Colonic mucosa (tissue), 4 donors: ENCODE measurements at regions not wholly inside any gene's neighbourhood (a gene's known extent, or its start where the extent isn't known, plus 50 kb on each side); places are given as distances from the start of the nearest gene placed in this dataset.

ENCODE experiments used
- DNase-seq: peaks from one replicate; pipeline ENCODE4 v3.0.0-alpha.2; 2020
- H3K27ac ChIP-seq: fragments of 200-600 bp; one replicate; pipeline ENCODE4 v1.8.0; 2021
- H3K27me3 ChIP-seq: fragments of 200-600 bp; one replicate; pipeline ENCODE4 v1.8.0; 2021
- H3K36me3 ChIP-seq: fragments of 200-600 bp; one replicate; pipeline ENCODE4 v1.8.0; 2021
- H3K4me1 ChIP-seq: fragments of 200-600 bp; one replicate; pipeline ENCODE4 v1.8.0; 2021; ENCODE audit warnings: mild to moderate bottlenecking
- H3K4me3 ChIP-seq: fragments of 200-600 bp; one replicate; pipeline ENCODE4 v1.8.0; 2021
- H3K9ac ChIP-seq, 2 donors: one replicate each; pipeline ENCODE4 v1.7.0; 2013; ENCODE audit warnings: control low read depth in 2 of 2, low read depth in 2 of 2, low read length in 2 of 2
- H3K9me3 ChIP-seq: fragments of 200-600 bp; one replicate; pipeline ENCODE4 v1.8.0; 2021
- intact Hi-C: fragments of 100-400 bp; cut with DNase I; formaldehyde crosslinking; loops from one replicate; pipeline ENCODE4 v1.14.1; 2022
- TF ChIP-seq, protein P1 (sequence below): fragments of 200-600 bp; IDR thresholded peaks from one replicate; pipeline ENCODE4 v1.8.0; 2022; ENCODE audit warnings: antibody characterized with exemption, mild to moderate bottlenecking
- donor health status: healthy.
- donor health status: DM: no; HTN: no; CAD: no.
- donor health status: DM: no; HTN: no; CAD: no.

DNA sequence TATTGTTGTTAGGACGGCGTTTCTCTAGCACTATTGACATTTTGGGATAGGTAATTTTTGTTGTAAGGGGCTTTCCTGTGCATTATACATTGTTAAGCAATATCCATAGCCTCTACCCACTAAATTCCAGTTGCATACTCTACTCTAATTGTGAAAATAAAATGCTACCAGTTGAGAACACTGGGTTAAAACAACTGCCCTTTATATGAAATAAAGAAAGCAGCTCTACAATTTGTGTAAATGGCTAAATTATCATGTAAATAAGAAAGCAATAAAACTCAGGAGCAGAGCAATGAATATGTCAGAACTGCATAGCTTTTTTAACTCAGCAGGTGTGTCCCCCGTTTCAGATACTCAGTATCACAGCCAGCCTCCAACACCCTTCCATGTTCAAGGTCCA, 812.7 kb upstream of the NRXN1 start:
- intact Hi-C loops, result no loop called here
- Histone ChIP-seq H3K27ac (no peak overlapping the region), H3K36me3 (no peaks in the 10 kb centered on the region), H3K9me3 (no peaks in the 10 kb centered on the region), H3K9ac (no peak overlapping the region), H3K4me3 (no peak overlapping the region), H3K4me1 (no peaks in the 10 kb centered on the region), H3K27me3 (no peaks in the 10 kb centered on the region)
- no peak for DNase-seq
- TF ChIP-seq, protein P1, sequence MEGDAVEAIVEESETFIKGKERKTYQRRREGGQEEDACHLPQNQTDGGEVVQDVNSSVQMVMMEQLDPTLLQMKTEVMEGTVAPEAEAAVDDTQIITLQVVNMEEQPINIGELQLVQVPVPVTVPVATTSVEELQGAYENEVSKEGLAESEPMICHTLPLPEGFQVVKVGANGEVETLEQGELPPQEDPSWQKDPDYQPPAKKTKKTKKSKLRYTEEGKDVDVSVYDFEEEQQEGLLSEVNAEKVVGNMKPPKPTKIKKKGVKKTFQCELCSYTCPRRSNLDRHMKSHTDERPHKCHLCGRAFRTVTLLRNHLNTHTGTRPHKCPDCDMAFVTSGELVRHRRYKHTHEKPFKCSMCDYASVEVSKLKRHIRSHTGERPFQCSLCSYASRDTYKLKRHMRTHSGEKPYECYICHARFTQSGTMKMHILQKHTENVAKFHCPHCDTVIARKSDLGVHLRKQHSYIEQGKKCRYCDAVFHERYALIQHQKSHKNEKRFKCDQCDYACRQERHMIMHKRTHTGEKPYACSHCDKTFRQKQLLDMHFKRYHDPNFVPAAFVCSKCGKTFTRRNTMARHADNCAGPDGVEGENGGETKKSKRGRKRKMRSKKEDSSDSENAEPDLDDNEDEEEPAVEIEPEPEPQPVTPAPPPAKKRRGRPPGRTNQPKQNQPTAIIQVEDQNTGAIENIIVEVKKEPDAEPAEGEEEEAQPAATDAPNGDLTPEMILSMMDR, result no peak

DNA sequence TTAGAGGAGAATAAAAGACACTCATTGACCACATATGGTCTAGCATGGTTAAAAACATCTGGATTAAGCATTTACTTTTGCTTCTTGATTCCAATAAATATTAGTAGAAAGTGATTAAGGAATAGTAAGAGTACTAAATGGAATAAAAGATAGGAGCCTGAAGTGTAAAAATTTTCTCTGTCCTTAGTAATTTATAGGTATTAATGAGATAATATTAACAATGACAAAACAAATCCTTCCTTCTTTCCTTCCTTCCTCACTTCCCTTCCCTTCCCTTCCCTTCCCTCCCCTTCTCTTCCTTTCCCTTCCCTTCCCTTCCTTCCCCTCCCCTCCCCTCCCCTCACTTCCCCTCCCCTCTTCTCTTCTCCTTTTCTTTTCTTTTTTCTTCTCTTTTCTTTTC, 797.5 kb upstream of the NRXN1 start:
- TF ChIP-seq, protein P1, result no peak
- DNase-seq, result no peak
- Histone ChIP-seq H3K9me3 (no peaks in the 10 kb centered on the region), H3K4me1 (no peaks in the 10 kb centered on the region), H3K36me3 (no peaks in the 10 kb centered on the region), H3K27ac (no peak overlapping the region), H3K4me3 (no peak overlapping the region), H3K9ac (no peak overlapping the region), H3K27me3 (no peaks in the 10 kb centered on the region)
- intact Hi-C loops, result no loop called here

DNA sequence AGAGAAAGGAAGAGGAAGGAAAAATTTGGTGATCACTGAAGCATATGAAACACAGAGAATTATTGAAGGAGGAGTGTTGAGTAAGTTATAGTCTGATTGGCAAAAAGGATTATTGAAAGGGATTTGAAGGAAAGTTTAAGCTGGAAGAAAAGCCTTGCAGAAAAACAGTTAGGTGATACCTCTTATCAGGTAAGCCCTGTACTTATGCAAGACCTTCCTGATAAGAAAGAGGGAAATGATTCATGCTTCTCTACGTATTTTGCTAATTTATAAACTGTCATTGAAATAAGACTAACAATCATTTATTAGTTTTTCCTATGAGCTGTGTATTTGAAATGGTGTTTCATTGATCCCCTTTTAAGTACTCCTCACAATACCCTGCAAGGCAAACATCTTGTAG, 793.9 kb upstream of the NRXN1 start:
- intact Hi-C loops, result no loop called here
- Histone ChIP-seq H3K4me1 (no peaks in the 10 kb centered on the region), H3K36me3 (no peaks in the 10 kb centered on the region), H3K27me3 (no peaks in the 10 kb centered on the region), H3K4me3 (no peak overlapping the region), H3K9ac (no peak overlapping the region), H3K9me3 (no peaks in the 10 kb centered on the region), H3K27ac (no peak overlapping the region)
- no peak for DNase-seq
- TF ChIP-seq, protein P1, result no peak

DNA sequence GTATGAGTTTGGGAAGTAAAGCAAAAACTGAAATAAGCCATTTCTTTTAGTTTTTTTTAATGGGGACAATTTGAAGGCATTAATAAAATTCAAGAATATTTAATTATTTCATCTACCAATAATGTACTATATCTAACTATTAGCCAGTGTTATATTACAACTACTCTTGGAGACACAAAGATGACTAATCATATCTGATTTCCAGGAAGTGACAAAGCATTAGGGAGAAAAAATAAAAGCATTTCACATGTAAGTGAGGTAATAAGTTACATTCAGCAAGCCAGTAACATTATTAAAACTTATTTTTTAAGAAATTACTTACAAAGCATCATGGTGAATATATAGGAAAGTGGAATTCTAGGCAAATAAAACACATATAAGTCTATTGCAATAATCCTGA, 781.3 kb upstream of the NRXN1 start:
- no peaks in the 10 kb centered on the region for H3K4me1 ChIP-seq
- H3K9me3 ChIP-seq, result no peaks in the 10 kb centered on the region
- H3K27ac ChIP-seq, result no peak overlapping the region
- TF ChIP-seq, protein P1, result no peak
- no peaks in the 10 kb centered on the region for H3K27me3 ChIP-seq
- H3K9ac ChIP-seq, result no peak overlapping the region
- DNase-seq, result no peak
- H3K36me3 ChIP-seq, result no peaks in the 10 kb centered on the region
- intact Hi-C loops, result no loop called here
- no peak overlapping the region for H3K4me3 ChIP-seq

DNA sequence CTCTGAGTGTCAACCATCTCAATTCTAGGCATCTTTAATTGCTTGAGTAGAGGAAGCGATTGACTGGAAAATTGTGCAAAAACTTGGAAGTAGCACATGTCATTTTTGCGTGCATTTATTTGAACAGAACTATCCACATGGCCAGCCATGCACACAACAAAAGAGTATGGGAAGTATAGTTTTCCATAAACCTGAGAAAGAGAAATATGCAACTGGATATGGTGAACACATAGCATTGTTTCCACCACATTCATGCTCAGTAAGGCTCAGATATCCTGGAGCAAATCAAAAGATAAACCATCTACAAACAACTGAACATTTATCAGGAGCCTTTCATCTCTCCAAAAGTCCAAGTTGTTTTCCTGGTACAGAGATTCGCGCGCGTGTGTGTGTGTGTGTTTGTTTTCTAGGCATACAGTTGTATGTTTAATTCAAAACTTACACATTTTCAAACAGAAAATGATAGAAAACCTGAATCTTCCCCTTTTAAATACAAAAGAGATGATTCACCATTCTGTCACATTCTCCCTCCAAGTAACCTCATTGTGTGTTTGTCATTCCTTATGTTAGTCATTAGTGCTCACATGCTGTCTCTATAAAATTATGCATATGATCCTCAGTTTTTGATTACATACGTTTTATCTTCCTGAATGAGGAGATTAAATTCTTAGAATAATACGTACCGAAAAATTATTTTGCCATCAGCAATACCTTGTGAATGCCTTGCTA, 780.4 kb upstream of the NRXN1 start:
- H3K4me3 ChIP-seq, result no peak overlapping the region
- intact Hi-C loops, result no loop called here
- H3K9me3 ChIP-seq, result no peaks in the 10 kb centered on the region
- no peaks in the 10 kb centered on the region for H3K27me3 ChIP-seq
- no peak for DNase-seq
- TF ChIP-seq, protein P1, result no peak
- no peak overlapping the region for H3K9ac ChIP-seq
- H3K27ac ChIP-seq, result no peak overlapping the region
- no peaks in the 10 kb centered on the region for H3K4me1 ChIP-seq
- H3K36me3 ChIP-seq, result no peaks in the 10 kb centered on the region
